Skeletal muscle satellite cell (primary cell): ENCODE measurements at regions not wholly inside any gene's neighbourhood (a gene's known extent, or its start where the extent isn't known, plus 50 kb on each side); places are given as distances from the start of the nearest gene placed in this dataset.

Experiments
- H3K27me3 ChIP-seq: 2 replicates; pipeline ENCODE4 v1.7.0; 2013; ENCODE audit warnings: low read length; ENCODE audit not compliant: control insufficient read depth, insufficient read depth
- H3K36me3 ChIP-seq: 2 replicates; pipeline ENCODE4 v1.7.0; 2013; ENCODE audit warnings: mild to moderate bottlenecking, control low read depth, low read length; ENCODE audit not compliant: insufficient read depth
- H3K4me1 ChIP-seq: 2 replicates; pipeline ENCODE4 v1.7.0; 2013; ENCODE audit warnings: low read length; ENCODE audit not compliant: control insufficient read depth, insufficient read depth
- H3K4me2 ChIP-seq: 2 replicates; pipeline ENCODE4 v1.7.0; 2013; ENCODE audit warnings: mild to moderate bottlenecking, low read length
- H3K4me3 ChIP-seq: 2 replicates; pipeline ENCODE4 v1.7.0; 2013; ENCODE audit warnings: low read length
- H3K9ac ChIP-seq: 2 replicates; pipeline ENCODE4 v1.7.0; 2013; ENCODE audit warnings: mild to moderate bottlenecking, low read depth, low read length, moderate library complexity
- H3K9me3 ChIP-seq: replicated peaks from 2 replicates; pipeline ENCODE4 v1.7.0; 2013; ENCODE audit warnings: mild to moderate bottlenecking, control low read depth, low read length

DNA sequence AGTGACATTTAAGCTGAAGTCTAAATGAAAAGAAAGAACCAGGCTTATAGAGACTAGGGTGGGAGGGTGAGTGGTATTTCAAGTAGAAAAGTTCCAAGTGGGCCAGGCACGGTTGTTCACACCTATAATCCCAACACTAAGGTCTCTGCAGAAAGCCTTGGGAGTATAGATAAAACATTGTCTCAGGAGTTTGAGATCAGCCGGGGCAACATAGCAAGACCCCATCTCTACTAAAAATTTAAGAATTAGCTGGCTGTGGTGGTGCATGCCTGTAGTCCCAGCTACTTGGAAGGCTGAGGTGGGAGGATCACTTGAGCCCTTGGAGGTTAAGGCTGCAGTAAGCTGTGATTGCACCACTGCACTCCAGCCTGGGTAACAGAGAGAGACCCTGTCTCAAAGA, 143.4 kb upstream of the PKDCC start:
- Histone ChIP-seq H3K4me2 (no peak overlapping the region), H3K9ac (no peak overlapping the region), H3K4me3 (no peak overlapping the region)

DNA sequence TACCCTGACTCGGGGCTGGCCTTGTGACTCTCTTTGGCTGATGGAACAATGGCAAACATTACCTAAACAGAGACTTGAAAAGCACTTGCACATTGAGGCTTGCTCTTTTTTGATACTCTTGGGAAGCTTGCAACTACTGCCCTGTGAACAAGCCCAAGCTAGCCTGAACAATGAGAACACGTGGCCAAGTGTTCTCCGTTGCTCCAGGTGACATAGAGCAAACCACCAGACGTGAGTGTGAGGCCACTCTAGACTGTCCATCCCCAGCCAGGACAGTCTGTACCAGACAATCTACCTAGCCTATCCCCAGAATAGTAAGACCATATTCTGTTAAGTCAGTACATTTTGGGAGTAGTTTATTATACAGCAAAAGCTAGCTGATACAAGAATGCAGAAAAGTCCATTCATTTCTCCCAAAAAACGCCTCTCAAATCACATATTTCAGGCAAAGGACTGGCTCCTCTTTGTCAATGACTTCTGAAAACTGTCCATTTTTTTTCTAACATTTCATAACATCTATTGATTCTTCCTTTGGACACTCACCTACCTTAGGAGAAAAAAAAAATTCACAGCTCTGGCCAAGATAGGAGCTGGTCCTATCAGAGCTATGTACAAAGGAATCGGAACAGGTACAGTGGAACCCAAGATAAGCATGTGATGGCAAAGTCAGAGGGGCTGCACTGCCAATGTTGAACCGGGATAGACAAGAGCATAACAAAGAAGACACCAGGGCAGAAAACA, 142.1 kb upstream of the PKDCC start:
- Histone ChIP-seq H3K9ac (no peak overlapping the region), H3K4me3 (no peak overlapping the region), H3K9me3 (no peaks in the 10 kb centered on the region), H3K27me3 (peaks cover 10% of the 10 kb centered on the region), H3K36me3 (no peaks in the 10 kb centered on the region), H3K4me2 (no peak overlapping the region), H3K4me1 (peaks cover 7% of the 10 kb centered on the region)

More for the DNA sequence above, 143.4 kb upstream of the PKDCC start:
- Histone ChIP-seq H3K9me3 (no peaks in the 10 kb centered on the region), H3K36me3 (no peaks in the 10 kb centered on the region), H3K27me3 (peaks cover 10% of the 10 kb centered on the region), H3K4me1 (peaks cover 5% of the 10 kb centered on the region)

DNA sequence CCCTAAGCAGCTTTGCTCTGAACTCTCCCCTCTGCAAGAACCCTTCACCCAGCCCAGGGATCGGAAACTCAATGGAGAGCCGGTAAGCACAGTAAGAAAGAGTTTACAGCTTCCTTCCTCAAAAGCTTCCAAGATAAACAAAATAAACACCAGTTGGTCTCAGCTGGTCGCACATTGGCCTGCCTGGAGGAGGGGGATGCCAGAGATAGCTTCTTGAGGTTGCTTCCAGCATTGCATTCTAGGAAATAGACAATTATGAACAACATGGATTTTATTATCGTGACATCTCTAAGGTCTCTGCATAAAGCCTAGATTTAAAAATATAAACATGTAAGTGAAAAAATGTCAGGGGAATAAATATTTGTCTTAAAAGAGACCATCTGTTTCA, 141.5 kb upstream of the PKDCC start:
- Histone ChIP-seq H3K4me1 (peaks cover 7% of the 10 kb centered on the region), H3K9ac (no peak overlapping the region), H3K36me3 (no peaks in the 10 kb centered on the region), H3K4me2 (no peak overlapping the region), H3K9me3 (no peaks in the 10 kb centered on the region), H3K27me3 (peaks cover 10% of the 10 kb centered on the region), H3K4me3 (no peak overlapping the region)

DNA sequence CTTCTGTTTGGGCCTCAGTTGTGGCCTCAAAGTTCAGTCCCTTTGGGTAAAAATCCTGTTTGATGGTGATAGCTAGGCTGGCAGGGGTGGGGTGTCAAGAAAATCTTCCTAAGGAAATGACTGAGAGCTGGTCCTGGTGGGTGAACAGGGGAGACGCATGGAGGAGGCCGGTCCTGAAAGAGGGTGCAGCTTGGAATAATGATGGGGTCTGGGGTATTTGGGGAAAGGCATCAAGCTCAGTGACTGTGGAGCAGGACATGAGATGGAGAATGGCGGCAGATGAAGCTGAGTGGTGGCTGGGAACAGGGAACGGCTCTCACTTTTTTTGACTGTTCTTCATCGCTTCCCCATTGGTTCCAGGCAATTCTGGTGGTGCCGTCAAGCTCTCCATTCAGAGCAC, 140.7 kb upstream of the PKDCC start:
- Histone ChIP-seq H3K27me3 (peaks cover 10% of the 10 kb centered on the region), H3K4me2 (no peak overlapping the region), H3K4me3 (no peak overlapping the region)

DNA sequence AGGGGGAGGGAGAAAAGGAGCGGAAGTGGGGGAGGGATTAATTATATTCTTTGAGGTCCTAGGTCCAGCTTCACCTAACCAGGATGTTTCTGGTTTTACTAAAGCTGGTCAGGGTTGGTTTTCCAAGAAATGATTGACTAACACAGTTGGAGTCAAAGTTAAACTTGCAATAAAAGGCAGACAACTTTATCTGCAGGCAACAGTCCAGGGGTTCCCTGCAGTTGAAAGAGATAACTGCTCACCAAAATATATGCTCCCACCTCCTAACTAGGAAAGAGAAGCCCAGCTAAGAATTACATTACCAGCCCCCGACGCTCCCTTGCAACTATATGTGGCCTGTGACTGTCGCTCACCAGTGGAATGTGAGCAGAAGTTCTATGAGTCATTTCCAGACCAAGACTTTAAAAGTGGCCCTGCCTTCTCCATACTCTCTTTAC, 140.0 kb upstream of the PKDCC start:
- peaks cover 11% of the 10 kb centered on the region for H3K27me3 ChIP-seq
- no peak overlapping the region for H3K9ac ChIP-seq
- peaks cover 7% of the 10 kb centered on the region for H3K4me1 ChIP-seq
- H3K4me2 ChIP-seq, result no peak overlapping the region
- no peaks in the 10 kb centered on the region for H3K36me3 ChIP-seq
- no peaks in the 10 kb centered on the region for H3K9me3 ChIP-seq
- no peak overlapping the region for H3K4me3 ChIP-seq

More for the DNA sequence above, 140.7 kb upstream of the PKDCC start:
- Histone ChIP-seq H3K36me3 (no peaks in the 10 kb centered on the region), H3K4me1 (peaks cover 7% of the 10 kb centered on the region), H3K9me3 (no peaks in the 10 kb centered on the region), H3K9ac (no peak overlapping the region)

DNA sequence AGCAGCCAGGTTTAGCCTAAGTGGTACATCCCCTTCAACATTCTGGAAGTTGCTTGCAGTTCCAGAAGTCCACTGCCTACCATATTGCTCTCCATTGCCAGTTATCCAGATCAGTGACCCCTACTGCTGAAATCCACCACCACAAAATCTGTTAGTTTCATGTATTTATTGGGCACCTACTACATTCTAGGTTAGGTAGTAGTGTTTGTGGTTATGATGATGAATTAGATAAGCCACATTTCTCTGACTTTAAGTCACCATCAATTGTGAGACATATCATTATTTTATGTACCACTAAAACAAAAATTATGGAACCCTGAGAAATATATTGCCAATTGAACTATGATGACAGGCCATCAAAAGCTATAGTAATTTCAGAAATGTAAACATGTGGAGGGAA, 139.5 kb upstream of the PKDCC start:
- no peak overlapping the region for H3K4me3 ChIP-seq
- no peak overlapping the region for H3K4me2 ChIP-seq
- peaks cover 7% of the 10 kb centered on the region for H3K4me1 ChIP-seq
- H3K36me3 ChIP-seq, result no peaks in the 10 kb centered on the region
- H3K27me3 ChIP-seq, result peaks cover 16% of the 10 kb centered on the region
- H3K9ac ChIP-seq, result no peak overlapping the region
- no peaks in the 10 kb centered on the region for H3K9me3 ChIP-seq

DNA sequence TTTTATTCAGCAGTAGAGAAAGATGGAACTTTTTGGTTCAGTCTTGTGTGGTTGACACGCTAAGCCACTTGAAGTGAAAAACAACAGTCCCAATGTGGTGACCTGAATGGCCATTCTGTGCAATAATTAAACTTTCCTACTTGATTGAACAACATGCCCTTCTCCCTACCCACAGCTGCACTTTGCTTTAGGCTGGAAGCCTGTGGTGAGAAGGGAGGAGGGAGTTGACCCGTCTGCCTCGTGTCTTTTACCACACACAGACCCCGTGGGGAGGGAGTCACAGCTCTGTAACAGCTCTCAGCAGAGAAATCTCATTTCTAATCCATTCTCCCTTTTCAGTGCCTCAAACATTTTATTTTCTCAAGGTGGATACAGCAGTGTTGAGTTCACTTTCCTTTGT, 138.2 kb upstream of the PKDCC start:
- H3K9ac ChIP-seq, result no peak overlapping the region
- H3K9me3 ChIP-seq, result no peaks in the 10 kb centered on the region

DNA sequence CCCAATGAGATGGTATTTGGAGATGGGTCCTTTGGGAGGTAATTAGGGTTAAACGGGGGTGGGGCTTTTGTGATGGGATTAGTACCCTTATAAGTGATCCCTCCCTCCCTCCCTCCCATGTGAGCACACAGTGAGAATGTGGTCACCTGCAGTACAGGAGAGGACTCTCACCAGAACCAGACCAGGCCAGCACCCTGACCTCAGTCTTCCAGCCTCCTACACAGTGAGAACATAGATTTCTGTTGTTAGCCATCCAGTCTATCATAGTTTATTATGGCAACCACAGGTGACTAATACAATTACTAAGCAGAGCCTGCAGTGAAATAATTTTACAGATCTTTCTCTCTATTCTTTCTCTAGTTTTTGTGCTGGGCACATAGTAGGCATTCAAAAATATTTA, 137.7 kb upstream of the PKDCC start:
- H3K4me2 ChIP-seq, result no peak overlapping the region
- no peaks in the 10 kb centered on the region for H3K36me3 ChIP-seq
- no peak overlapping the region for H3K4me3 ChIP-seq
- peaks cover 7% of the 10 kb centered on the region for H3K4me1 ChIP-seq
- no peak overlapping the region for H3K9ac ChIP-seq
- H3K9me3 ChIP-seq, result no peaks in the 10 kb centered on the region
- H3K27me3 ChIP-seq, result peaks cover 12% of the 10 kb centered on the region

More for the DNA sequence above, 138.2 kb upstream of the PKDCC start:
- peaks cover 7% of the 10 kb centered on the region for H3K4me1 ChIP-seq
- peaks cover 16% of the 10 kb centered on the region for H3K27me3 ChIP-seq
- H3K36me3 ChIP-seq, result no peaks in the 10 kb centered on the region
- no peak overlapping the region for H3K4me2 ChIP-seq
- no peak overlapping the region for H3K4me3 ChIP-seq

DNA sequence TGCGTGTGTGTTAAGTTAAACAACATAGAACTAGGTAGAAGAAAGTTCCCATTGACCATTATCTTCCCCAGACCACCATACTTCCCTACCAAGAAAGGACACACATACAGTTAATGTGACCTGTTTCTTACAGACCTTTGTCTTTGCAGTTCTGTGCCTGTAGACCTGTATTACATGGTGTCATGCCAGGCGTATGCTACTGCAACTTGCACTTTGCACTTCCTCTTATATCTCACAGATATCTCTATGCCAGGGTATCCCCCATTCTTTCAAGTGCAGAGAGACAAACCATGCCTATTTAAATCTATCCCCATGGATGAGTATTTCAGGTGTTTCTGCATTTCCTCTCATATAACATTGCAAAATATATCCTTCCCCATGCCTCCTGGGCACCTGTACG, 136.8 kb upstream of the PKDCC start:
- H3K4me3 ChIP-seq, result no peak overlapping the region
- H3K27me3 ChIP-seq, result peaks cover 5% of the 10 kb centered on the region
- no peaks in the 10 kb centered on the region for H3K36me3 ChIP-seq
- H3K4me2 ChIP-seq, result no peak overlapping the region
- H3K9me3 ChIP-seq, result no peaks in the 10 kb centered on the region
- no peak overlapping the region for H3K9ac ChIP-seq
- H3K4me1 ChIP-seq, result peaks cover 7% of the 10 kb centered on the region

DNA sequence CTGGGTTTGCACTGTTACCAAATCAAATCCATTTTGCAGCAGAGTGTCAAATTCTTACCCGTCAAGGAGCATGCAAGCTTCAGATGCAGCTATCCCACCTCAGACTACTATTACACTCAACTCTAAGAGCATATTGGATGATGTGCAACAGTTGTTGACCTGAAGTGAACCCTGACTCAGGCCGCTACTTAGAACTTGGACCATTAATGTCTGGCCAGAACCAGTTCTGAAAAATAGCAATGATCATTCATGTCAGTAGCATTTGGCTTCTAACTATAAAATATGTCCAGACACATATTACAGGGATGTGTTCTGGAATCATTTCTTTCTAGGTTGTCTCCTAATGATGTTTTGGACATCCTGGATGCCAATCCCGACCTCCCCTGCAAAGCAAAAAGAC, 135.5 kb upstream of the PKDCC start:
- H3K9ac ChIP-seq, result no peak overlapping the region
- peaks cover 5% of the 10 kb centered on the region for H3K27me3 ChIP-seq
- no peak overlapping the region for H3K4me3 ChIP-seq
- H3K36me3 ChIP-seq, result no peaks in the 10 kb centered on the region
- no peak overlapping the region for H3K4me2 ChIP-seq
- H3K4me1 ChIP-seq, result peaks cover 7% of the 10 kb centered on the region
- H3K9me3 ChIP-seq, result no peaks in the 10 kb centered on the region

DNA sequence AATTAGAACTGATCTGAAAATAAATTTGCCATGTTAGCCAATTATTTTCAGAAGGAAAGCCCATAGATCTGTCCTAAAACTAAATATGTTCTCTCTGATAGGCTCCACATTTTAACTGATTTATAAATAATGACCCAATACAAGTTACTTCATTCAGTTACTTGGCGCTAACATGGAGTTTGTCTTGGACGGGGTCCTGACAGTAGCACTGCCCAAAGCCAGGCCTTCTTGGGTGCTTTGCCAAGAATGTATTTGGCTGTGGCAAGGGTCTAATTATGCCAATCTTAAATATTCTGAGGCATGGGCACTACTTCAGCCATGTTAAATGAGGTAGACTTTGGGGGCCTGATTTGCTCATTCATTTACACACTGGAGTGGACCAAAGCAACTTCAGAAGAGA, 135.0 kb upstream of the PKDCC start:
- Histone ChIP-seq H3K4me2 (no peak overlapping the region), H3K36me3 (no peaks in the 10 kb centered on the region), H3K27me3 (peaks cover 7% of the 10 kb centered on the region), H3K4me1 (peaks cover 7% of the 10 kb centered on the region), H3K4me3 (no peak overlapping the region), H3K9ac (no peak overlapping the region), H3K9me3 (no peaks in the 10 kb centered on the region)

DNA sequence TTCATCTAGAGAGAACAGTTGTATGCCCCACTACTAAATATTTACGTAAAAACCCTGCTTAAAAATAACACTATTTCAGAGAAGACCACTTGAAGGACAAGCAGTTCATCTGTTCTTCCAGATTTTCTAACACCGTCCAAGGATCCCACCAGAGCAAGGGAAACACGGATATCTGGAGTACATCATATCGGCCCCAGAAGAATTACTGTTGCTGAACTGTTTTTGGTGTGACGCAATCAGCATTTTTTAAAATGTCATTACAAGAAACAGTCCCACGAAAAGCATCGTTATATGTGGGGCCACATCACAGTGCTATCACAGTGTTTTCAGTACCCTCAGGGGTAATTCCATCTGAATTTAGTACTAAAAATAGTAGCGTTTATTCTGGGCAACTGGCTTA, 134.5 kb upstream of the PKDCC start:
- Histone ChIP-seq H3K9me3 (no peaks in the 10 kb centered on the region), H3K36me3 (no peaks in the 10 kb centered on the region), H3K27me3 (peaks cover 9% of the 10 kb centered on the region), H3K9ac (no peak overlapping the region), H3K4me2 (no peak overlapping the region), H3K4me1 (peaks cover 3% of the 10 kb centered on the region), H3K4me3 (no peak overlapping the region)
